ENCODE measurements at regions not wholly inside any gene's neighbourhood (a gene's known extent, or its start where the extent isn't known, plus 50 kb on each side); places are given as distances from the start of the nearest gene placed in this dataset.

GRCh38 chr1:163692266-163692665, 370.5 kb downstream of the NUF2 start:
- peaks cover 7% of the 10 kb centered on the region for H3K4me1 ChIP-seq (ENCODE audit: low read length)
- TF ChIP-seq, protein P1, sequence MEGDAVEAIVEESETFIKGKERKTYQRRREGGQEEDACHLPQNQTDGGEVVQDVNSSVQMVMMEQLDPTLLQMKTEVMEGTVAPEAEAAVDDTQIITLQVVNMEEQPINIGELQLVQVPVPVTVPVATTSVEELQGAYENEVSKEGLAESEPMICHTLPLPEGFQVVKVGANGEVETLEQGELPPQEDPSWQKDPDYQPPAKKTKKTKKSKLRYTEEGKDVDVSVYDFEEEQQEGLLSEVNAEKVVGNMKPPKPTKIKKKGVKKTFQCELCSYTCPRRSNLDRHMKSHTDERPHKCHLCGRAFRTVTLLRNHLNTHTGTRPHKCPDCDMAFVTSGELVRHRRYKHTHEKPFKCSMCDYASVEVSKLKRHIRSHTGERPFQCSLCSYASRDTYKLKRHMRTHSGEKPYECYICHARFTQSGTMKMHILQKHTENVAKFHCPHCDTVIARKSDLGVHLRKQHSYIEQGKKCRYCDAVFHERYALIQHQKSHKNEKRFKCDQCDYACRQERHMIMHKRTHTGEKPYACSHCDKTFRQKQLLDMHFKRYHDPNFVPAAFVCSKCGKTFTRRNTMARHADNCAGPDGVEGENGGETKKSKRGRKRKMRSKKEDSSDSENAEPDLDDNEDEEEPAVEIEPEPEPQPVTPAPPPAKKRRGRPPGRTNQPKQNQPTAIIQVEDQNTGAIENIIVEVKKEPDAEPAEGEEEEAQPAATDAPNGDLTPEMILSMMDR (IDR thresholded peaks at IDR 0.05; ENCODE audit: low read depth, low read length): no peak
- TF ChIP-seq EZH2phosphoT487 (IDR thresholded peaks at IDR 0.05; ENCODE audit: low read depth): no peak

GRCh38 chr1:163697137-163697536, 375.4 kb downstream of the NUF2 start:
- Histone ChIP-seq H3K27me3 (ENCODE audit: low read depth, low read length) (no peaks in the 10 kb centered on the region; the same call in 1 of the 2 replicates), H3K9me3 (ENCODE audit: insufficient read depth, low read length) (no peaks in the 10 kb centered on the region), H3K79me2 (ENCODE audit: low read length) (no peaks in the 10 kb centered on the region), H3K9ac (ENCODE audit: low read length) (no peak overlapping the region), H3K4me2 (ENCODE audit: low read length) (peak overlapping the region; percentile 33), H3K4me1 (ENCODE audit: low read length) (peaks cover 11% of the 10 kb centered on the region), H2AFZ (ENCODE audit: low read depth, low read length) (no peak overlapping the region), H3K4me3 (ENCODE audit: low read length) (no peak overlapping the region), H3K36me3 (replicated peaks; ENCODE audit: low read depth, low read length) (no peaks in the 10 kb centered on the region), H4K20me1 (ENCODE audit: insufficient read depth, low read length) (no peaks in the 10 kb centered on the region), H3K27ac (ENCODE audit: low read length) (no peak overlapping the region)
- no peak for TF ChIP-seq EZH2phosphoT487 (IDR thresholded peaks at IDR 0.05; ENCODE audit: low read depth)
- TF ChIP-seq, protein P1 (IDR thresholded peaks at IDR 0.05; ENCODE audit: low read depth, low read length): no peak

More at GRCh38 chr1:163692266-163692665, 370.5 kb downstream of the NUF2 start:
- Histone ChIP-seq H3K9me3 (ENCODE audit: insufficient read depth, low read length) (no peaks in the 10 kb centered on the region), H3K4me3 (ENCODE audit: low read length) (no peak overlapping the region), H3K36me3 (replicated peaks; ENCODE audit: low read depth, low read length) (no peaks in the 10 kb centered on the region), H3K27me3 (ENCODE audit: low read depth, low read length) (no peaks in the 10 kb centered on the region; the same call in 1 of the 2 replicates), H2AFZ (ENCODE audit: low read depth, low read length) (no peak overlapping the region), H3K4me2 (ENCODE audit: low read length) (no peak overlapping the region), H3K27ac (ENCODE audit: low read length) (no peak overlapping the region), H3K79me2 (ENCODE audit: low read length) (no peaks in the 10 kb centered on the region), H4K20me1 (ENCODE audit: insufficient read depth, low read length) (no peaks in the 10 kb centered on the region), H3K9ac (ENCODE audit: low read length) (no peak overlapping the region)

- H3K9ac ChIP-seq (ENCODE audit: low read length): no peak overlapping the region
- H2AFZ ChIP-seq (ENCODE audit: low read depth, low read length): no peak overlapping the region
- H3K4me2 ChIP-seq (ENCODE audit: low read length): no peak overlapping the region
- H3K9me3 ChIP-seq (ENCODE audit: insufficient read depth, low read length): no peaks in the 10 kb centered on the region
- no peaks in the 10 kb centered on the region for H4K20me1 ChIP-seq (ENCODE audit: insufficient read depth, low read length)
- peaks cover 8% of the 10 kb centered on the region for H3K4me1 ChIP-seq (ENCODE audit: low read length)
- H3K27ac ChIP-seq (ENCODE audit: low read length): no peak overlapping the region
- no peaks in the 10 kb centered on the region for H3K27me3 ChIP-seq (ENCODE audit: low read depth, low read length)
- H3K36me3 ChIP-seq (replicated peaks; ENCODE audit: low read depth, low read length): no peaks in the 10 kb centered on the region
- no peaks in the 10 kb centered on the region for H3K79me2 ChIP-seq (ENCODE audit: low read length)
- TF ChIP-seq, protein P1 (IDR thresholded peaks at IDR 0.05; ENCODE audit: low read depth, low read length): peak; percentile 35
- TF ChIP-seq EZH2phosphoT487 (IDR thresholded peaks at IDR 0.05; ENCODE audit: low read depth): no peak
- H3K4me3 ChIP-seq (ENCODE audit: low read length): no peak overlapping the region
Measured at GRCh38 chr1:163701783-163702374, 380.1 kb downstream of the NUF2 start.

- Histone ChIP-seq H3K27ac (ENCODE audit: low read length) (no peak overlapping the region), H3K9ac (ENCODE audit: low read length) (no peak overlapping the region), H3K27me3 (ENCODE audit: low read depth, low read length) (no peaks in the 10 kb centered on the region), H3K9me3 (ENCODE audit: insufficient read depth, low read length) (no peaks in the 10 kb centered on the region), H3K36me3 (replicated peaks; ENCODE audit: low read depth, low read length) (no peaks in the 10 kb centered on the region), H3K79me2 (ENCODE audit: low read length) (no peaks in the 10 kb centered on the region), H3K4me2 (ENCODE audit: low read length) (no peak overlapping the region), H4K20me1 (ENCODE audit: insufficient read depth, low read length) (no peaks in the 10 kb centered on the region), H3K4me3 (ENCODE audit: low read length) (no peak overlapping the region), H3K4me1 (ENCODE audit: low read length) (no peaks in the 10 kb centered on the region), H2AFZ (ENCODE audit: low read depth, low read length) (no peak overlapping the region)
- TF ChIP-seq EZH2phosphoT487 (IDR thresholded peaks at IDR 0.05; ENCODE audit: low read depth): no peak
- TF ChIP-seq, protein P1 (IDR thresholded peaks at IDR 0.05; ENCODE audit: low read depth, low read length): no peak
Measured at GRCh38 chr1:163703794-163704193, 382.0 kb downstream of the NUF2 start.
